Kidney epithelial cell (primary cell): ENCODE measurements at regions not wholly inside any gene's neighbourhood (a gene's known extent, or its start where the extent isn't known, plus 50 kb on each side); places are given as distances from the start of the nearest gene placed in this dataset.

ENCODE experiments used
- DNase-seq: peaks from one replicate; pipeline ENCODE4 v3.0.0-alpha.2; 2010; ENCODE audit warnings: low read depth
- H3K27me3 ChIP-seq: 2 replicates; pipeline ENCODE4 v1.6.0; 2011; ENCODE audit warnings: low read length; ENCODE audit not compliant: control insufficient read depth, insufficient read depth
- H3K36me3 ChIP-seq: 2 replicates; pipeline ENCODE4 v1.5.1; 2011; ENCODE audit warnings: low read length; ENCODE audit not compliant: control insufficient read depth, insufficient read depth
- H3K4me3 ChIP-seq: 2 replicates; pipeline ENCODE4 v1.5.1; 2011; ENCODE audit warnings: low read depth, mild to moderate bottlenecking, control low read depth, low read length
- CTCF ChIP-seq: IDR thresholded peaks from 2 replicates; pipeline ENCODE4 v1.5.1; 2011; ENCODE audit warnings: mild to moderate bottlenecking, moderate library complexity, low read length, control low read depth, inconsistent platforms; ENCODE audit not compliant: insufficient read depth, poor library complexity, severe bottlenecking

GRCh38 chr3:118512301-118512700, 522.3 kb downstream of the IGSF11 start:
- H3K27me3 ChIP-seq: no peaks in the 10 kb centered on the region
- H3K36me3 ChIP-seq: no peaks in the 10 kb centered on the region
- H3K4me3 ChIP-seq: no peak overlapping the region
- DNase-seq: no peak
- no peak for TF ChIP-seq CTCF

GRCh38 chr3:118525077-118525476, 509.6 kb downstream of the IGSF11 start:
- no peaks in the 10 kb centered on the region for H3K27me3 ChIP-seq
- no peak for TF ChIP-seq CTCF
- DNase-seq: no peak
- no peaks in the 10 kb centered on the region for H3K36me3 ChIP-seq
- no peak overlapping the region for H3K4me3 ChIP-seq

GRCh38 chr3:118526758-118527513, 507.7 kb downstream of the IGSF11 start:
- Histone ChIP-seq H3K36me3 (no peaks in the 10 kb centered on the region), H3K27me3 (no peaks in the 10 kb centered on the region), H3K4me3 (no peak overlapping the region)
- TF ChIP-seq CTCF: no peak
- no peak for DNase-seq

GRCh38 chr3:118527514-118528044, 507.1 kb downstream of the IGSF11 start:
- TF ChIP-seq CTCF: no peak
- no peaks in the 10 kb centered on the region for H3K36me3 ChIP-seq
- no peaks in the 10 kb centered on the region for H3K27me3 ChIP-seq
- H3K4me3 ChIP-seq: no peak overlapping the region
- no peak for DNase-seq

- Histone ChIP-seq H3K36me3 (no peaks in the 10 kb centered on the region), H3K4me3 (no peak overlapping the region), H3K27me3 (no peaks in the 10 kb centered on the region)
- no peak for TF ChIP-seq CTCF
- DNase-seq: no peak
Measured at GRCh38 chr3:118529554-118529953, 505.1 kb downstream of the IGSF11 start.
